Effector CD8-positive, alpha-beta T cell (primary cell): ENCODE measurements at regions not wholly inside any gene's neighbourhood (a gene's known extent, or its start where the extent isn't known, plus 50 kb on each side); places are given as distances from the start of the nearest gene placed in this dataset.
"Not testable (repeated sequence)": the region's sequence is repeated elsewhere in the genome, so short reads cannot be mapped to it uniquely, and the experiment has no call there.

Source experiments
- DNase-seq: peaks from one replicate; lab custom pipeline; 2025; lab: John Stamatoyannopoulos, UW

GRCh38 chr5:174489215-174489614 is 235.2 kb upstream of the MSX2 start:
- DNase-seq, result no peak

GRCh38 chr5:174489920-174490597 is 234.3 kb upstream of the MSX2 start:
- DNase-seq, result no peak

- no peak for DNase-seq
Observed at GRCh38 chr5:174490728-174491127, 233.7 kb upstream of the MSX2 start.

GRCh38 chr5:174491265-174491664 is 233.1 kb upstream of the MSX2 start:
- no peak for DNase-seq

GRCh38 chr5:174491761-174492350 is 232.5 kb upstream of the MSX2 start:
- no peak for DNase-seq

- no peak for DNase-seq
Observed at GRCh38 chr5:174493530-174493929, 230.9 kb upstream of the MSX2 start.

- not testable (repeated sequence) for DNase-seq
Observed at GRCh38 chr5:174497939-174498338, 226.4 kb upstream of the MSX2 start.

- DNase-seq, result not testable (repeated sequence)
Observed at GRCh38 chr5:174498575-174498974, 225.8 kb upstream of the MSX2 start.

- DNase-seq, result no peak
Observed at GRCh38 chr5:174500636-174501035, 223.7 kb upstream of the MSX2 start.

- DNase-seq, result no peak
Observed at GRCh38 chr5:174501461-174502069, 222.8 kb upstream of the MSX2 start.

- no peak for DNase-seq
Observed at GRCh38 chr5:174503086-174503460, 221.3 kb upstream of the MSX2 start.

- DNase-seq, result no peak
Observed at GRCh38 chr5:174503461-174504265, 220.7 kb upstream of the MSX2 start.

GRCh38 chr5:174504266-174504726 is 220.1 kb upstream of the MSX2 start:
- DNase-seq, result no peak

- DNase-seq, result no peak
Observed at GRCh38 chr5:174505621-174506020, 218.8 kb upstream of the MSX2 start.

- not testable (repeated sequence) for DNase-seq
Observed at GRCh38 chr5:174510782-174511453, 213.5 kb upstream of the MSX2 start.

GRCh38 chr5:174511714-174512253 is 212.6 kb upstream of the MSX2 start:
- no peak for DNase-seq

- no peak for DNase-seq
Observed at GRCh38 chr5:174514325-174514724, 210.1 kb upstream of the MSX2 start.

GRCh38 chr5:174514983-174515394 is 209.4 kb upstream of the MSX2 start:
- no peak for DNase-seq

GRCh38 chr5:174516741-174517140 is 207.6 kb upstream of the MSX2 start:
- no peak for DNase-seq

GRCh38 chr5:174518512-174518911 is 205.9 kb upstream of the MSX2 start:
- DNase-seq, result no peak
